IMR-90 (cell line): ENCODE measurements at regions not wholly inside any gene's neighbourhood (a gene's known extent, or its start where the extent isn't known, plus 50 kb on each side); places are given as distances from the start of the nearest gene placed in this dataset.
A peak's percentile ranks its signal among the peaks of the same experiment; 100 is the strongest.

Source experiments
- ATAC-seq: fragments of 200-7000 bp; cut with Tn5 transposase; 2 replicates; pipeline ENCODE4 v1.9.1; 2020; ENCODE audit warnings: low read depth, mild to moderate bottlenecking, moderate library complexity
- BruUV-seq: library from RNA; stranded (reverse); fragments of 400-500 nt; replicated peaks from 2 replicates; lab custom pipeline; 2021; lab: Mats Ljungman, UMichigan
- CTCF ChIA-PET: fragments of 300-600 bp; formaldehyde crosslinking; extraction: SDS; loops from one replicate; lab custom pipeline; 2021; ENCODE audit warnings: antibody characterized with exemption; lab: Yijun Ruan, JAX
- POLR2A ChIA-PET: fragments of 300-600 bp; sonication (Branson Sonifier 250); formaldehyde crosslinking; loops from one replicate; lab custom pipeline; 2022; ENCODE audit warnings: antibody characterized with exemption; ENCODE audit not compliant: unreplicated experiment; lab: Charles Lee
- DNase-seq: peaks from one replicate; pipeline ENCODE4 v3.0.0; 2013
- H2AFZ ChIP-seq: replicated peaks from 2 replicates; pipeline ENCODE3; 2013; ENCODE audit warnings: low read length, mild to moderate bottlenecking; ENCODE audit not compliant: poor library complexity
- H2AK5ac ChIP-seq: 2 replicates; pipeline ENCODE4 v1.6.1; 2013; ENCODE audit warnings: low read depth, low read length, inconsistent platforms
- H2AK9ac ChIP-seq: replicated peaks from 2 replicates; pipeline ENCODE3; 2013; ENCODE audit warnings: mild to moderate bottlenecking, low read depth, low read length, moderate library complexity; ENCODE audit not compliant: poor library complexity
- H2BK120ac ChIP-seq: 2 replicates; pipeline ENCODE4 v1.6.1; 2013; ENCODE audit warnings: low read depth, low read length, inconsistent platforms
- H2BK15ac ChIP-seq: 3 replicates; pipeline ENCODE4 v1.6.1; 2013; ENCODE audit warnings: low read depth, low read length, inconsistent platforms
- H2BK20ac ChIP-seq: 2 replicates; pipeline ENCODE4 v1.6.1; 2013; ENCODE audit warnings: low read depth, mild to moderate bottlenecking, inconsistent platforms, low read length, moderate library complexity
- H2BK5ac ChIP-seq: 2 replicates; pipeline ENCODE4 v1.6.1; 2013; ENCODE audit warnings: mild to moderate bottlenecking, low read depth, low read length, inconsistent platforms; ENCODE audit not compliant: poor library complexity, severe bottlenecking
- H3K14ac ChIP-seq: replicated peaks from 2 replicates; pipeline ENCODE4 v1.6.1; 2013; ENCODE audit warnings: low read depth, low read length, inconsistent platforms
- H3K18ac ChIP-seq: 2 replicates; pipeline ENCODE4 v1.6.1; 2013; ENCODE audit warnings: low read depth, low read length, control low read depth
- H3K23ac ChIP-seq: 2 replicates; pipeline ENCODE4 v1.6.1; 2013; ENCODE audit warnings: low read depth, low read length, inconsistent platforms
- H3K27ac ChIP-seq: 2 replicates; pipeline ENCODE4 v1.5.1; 2013; ENCODE audit warnings: mild to moderate bottlenecking, control low read depth, low read length; ENCODE audit not compliant: insufficient read depth
- H3K27me3 ChIP-seq: 2 replicates; pipeline ENCODE4 v1.6.1; 2013; ENCODE audit warnings: low read length; ENCODE audit not compliant: control insufficient read depth, insufficient read depth
- H3K36me3 ChIP-seq: 2 replicates; pipeline ENCODE4 v1.6.1; 2013; ENCODE audit warnings: low read length, mixed read lengths; ENCODE audit not compliant: control insufficient read depth, insufficient read depth
- H3K4ac ChIP-seq: 2 replicates; pipeline ENCODE4 v1.6.1; 2013; ENCODE audit warnings: low read depth, low read length, inconsistent platforms
- H3K4me1 ChIP-seq: 2 replicates; pipeline ENCODE4 v1.6.1; 2013; ENCODE audit warnings: low read length, mixed read lengths; ENCODE audit not compliant: control insufficient read depth, insufficient read depth
- H3K4me2 ChIP-seq: 2 replicates; pipeline ENCODE4 v1.6.1; 2013; ENCODE audit warnings: low read depth, mild to moderate bottlenecking, control low read depth, low read length, moderate library complexity
- H3K4me3 ChIP-seq: 2 replicates; pipeline ENCODE4 v1.5.1; 2013; ENCODE audit warnings: low read depth, mild to moderate bottlenecking, control low read depth, low read length, moderate library complexity; ENCODE audit not compliant: insufficient read depth
- H3K56ac ChIP-seq: 2 replicates; pipeline ENCODE4 v1.6.1; 2013; ENCODE audit warnings: low read length, inconsistent platforms; ENCODE audit not compliant: insufficient read depth; ENCODE audit errors: extremely low read depth
- H3K79me1 ChIP-seq, 2 experiments: 2 replicates each; pipeline ENCODE4 v1.6.1; 2013; ENCODE audit warnings: low read length in 2 of 2, inconsistent platforms in 1 of 2, low read depth in 1 of 2
- H3K9ac ChIP-seq: 2 replicates; pipeline ENCODE4 v1.6.1; 2013; ENCODE audit warnings: low read depth, low read length, control low read depth
- H3K9me1 ChIP-seq: 2 replicates; pipeline ENCODE4 v1.6.1; 2013; ENCODE audit warnings: low read length, inconsistent platforms; ENCODE audit not compliant: insufficient read depth
- H3K9me3 ChIP-seq: 2 replicates; pipeline ENCODE4 v1.6.1; 2013; ENCODE audit warnings: low read length; ENCODE audit not compliant: control insufficient read depth, insufficient read depth
- H4K20me1 ChIP-seq: 2 replicates; pipeline ENCODE4 v1.6.1; 2013; ENCODE audit warnings: low read length, inconsistent platforms; ENCODE audit not compliant: insufficient read depth
- H4K5ac ChIP-seq: 2 replicates; pipeline ENCODE4 v1.6.1; 2013; ENCODE audit warnings: mild to moderate bottlenecking, low read depth, low read length, control low read depth
- H4K8ac ChIP-seq, 2 experiments: 2 replicates each; pipeline ENCODE4 v1.6.1; 2013; ENCODE audit warnings: low read depth in 2 of 2, low read length in 2 of 2, control low read depth in 1 of 2, inconsistent platforms in 1 of 2
- H4K91ac ChIP-seq: 2 replicates; pipeline ENCODE4 v1.6.1; 2013; ENCODE audit warnings: low read depth, low read length, inconsistent platforms; ENCODE audit not compliant: insufficient read depth
- ELK1 ChIP-seq: fragments of 150-350 bp; IDR thresholded peaks from 2 replicates; pipeline ENCODE4 v1.6.1; 2016; ENCODE audit warnings: low read depth, mild to moderate bottlenecking, low read length, moderate library complexity, borderline replicate concordance
- MXI1 ChIP-seq: IDR thresholded peaks from 2 replicates; pipeline ENCODE4 v1.6.1; 2012; ENCODE audit warnings: low read depth, mild to moderate bottlenecking, low read length, moderate library complexity, borderline replicate concordance
- POLR2A ChIP-seq: IDR thresholded peaks from 2 replicates; pipeline ENCODE4 v1.6.1; 2012; ENCODE audit warnings: mild to moderate bottlenecking, low read depth, low read length
- RCOR1 ChIP-seq: IDR thresholded peaks from 2 replicates; pipeline ENCODE4 v1.6.1; 2012; ENCODE audit warnings: mild to moderate bottlenecking, low read length, improper control_type of control experiment; ENCODE audit not compliant: insufficient replicate concordance
- USF2 ChIP-seq: fragments of 150-350 bp; IDR thresholded peaks from 2 replicates; pipeline ENCODE4 v1.6.1; 2017; ENCODE audit warnings: mild to moderate bottlenecking, antibody characterized with exemption, low read length, low read depth
- dilution Hi-C: fragments of 300-500 bp; cut with HindIII; formaldehyde crosslinking; loops from one replicate; pipeline ENCODE4 v1.14.3; 2018; ENCODE audit warnings: low sequenced_read_pairs; ENCODE audit not compliant: unreplicated experiment
- in situ Hi-C: fragments of 300-500 bp; cut with MboI; formaldehyde crosslinking; loops from 3 replicates; pipeline ENCODE4 v1.14.3; 2019; ENCODE audit warnings: low sequenced_read_pairs, inconsistent platforms, mixed read lengths
- intact Hi-C: fragments of 100-400 bp; cut with micrococcal nuclease; formaldehyde crosslinking; loops from 2 replicates; pipeline ENCODE4 v1.10.0; 2022

GRCh38 chr1:198374288-198374687 is 166.2 kb downstream of the ATP6V1G3 start:
- no peak overlapping the region for H2AK9ac ChIP-seq
- H2BK120ac ChIP-seq = no peak overlapping the region; the same call in 1 of the 2 replicates
- no peaks in the 10 kb centered on the region for H3K27me3 ChIP-seq
- ATAC-seq (no peak), DNase-seq (no peak)
- H3K27ac ChIP-seq = no peak overlapping the region
- TF ChIP-seq MXI1 (no peak), ELK1 (no peak), POLR2A (no peak), USF2 (no peak), RCOR1 (no peak)
- H3K36me3 ChIP-seq = no peaks in the 10 kb centered on the region
- H3K9me1 ChIP-seq = no peaks in the 10 kb centered on the region
- H2BK5ac ChIP-seq = no peak overlapping the region
- no peak overlapping the region for H3K9ac ChIP-seq
- POLR2A ChIA-PET = no interaction called here
- in situ Hi-C loops (no loop called here), dilution Hi-C loops (no loop called here), intact Hi-C loops (no loop called here)
- no peak overlapping the region for H3K14ac ChIP-seq
- H4K5ac ChIP-seq = no peak overlapping the region
- H3K9me3 ChIP-seq = peaks cover 8% of the 10 kb centered on the region
- BruUV-seq = no TSS peak
- no peak overlapping the region for H3K4me3 ChIP-seq
- no peaks in the 10 kb centered on the region for H3K4me1 ChIP-seq
- no peak overlapping the region for H2AFZ ChIP-seq
- H3K4me2 ChIP-seq = no peak overlapping the region
- no peaks in the 10 kb centered on the region for H4K20me1 ChIP-seq
- H3K23ac ChIP-seq = no peak overlapping the region
- H3K4ac ChIP-seq = no peak overlapping the region
- CTCF ChIA-PET = no interaction called here
- H3K79me1 ChIP-seq = no peaks in the 10 kb centered on the region
- no peak overlapping the region for H3K18ac ChIP-seq
- H2AK5ac ChIP-seq = 0 out of 2 replicates have a peak overlapping the region, but pooled peaks have one; percentile 9
- H2BK20ac ChIP-seq = peak overlapping the region; percentile 18
- H3K56ac ChIP-seq = no peak overlapping the region
- H4K91ac ChIP-seq = peak overlapping the region; percentile 9; the same call in 1 of the 2 replicates
- peak overlapping the region; percentile 51; the same call in 1 of the 3 replicates for H2BK15ac ChIP-seq
- no peak overlapping the region for H4K8ac ChIP-seq
